PFSK-1 (cell line): ENCODE measurements at regions not wholly inside any gene's neighbourhood (a gene's known extent, or its start where the extent isn't known, plus 50 kb on each side); places are given as distances from the start of the nearest gene placed in this dataset.

Experiments used
- POLR2AphosphoS5 ChIP-seq: IDR thresholded peaks from 2 replicates; pipeline ENCODE4 v1.6.1; 2012; ENCODE audit warnings: low read depth, mild to moderate bottlenecking, control low read depth, low read length, moderate library complexity
- REST ChIP-seq, 2 experiments: IDR thresholded peaks; 2 replicates each; pipeline versions ENCODE4 v1.6.1 to v1.8.0; 2011 to 2012; ENCODE audit warnings: low read depth in 2 of 2, low read length in 2 of 2, control low read depth in 1 of 2, inconsistent platforms in 1 of 2, mild to moderate bottlenecking in 1 of 2, moderate library complexity in 1 of 2; ENCODE audit not compliant: insufficient read depth in 1 of 2
- SIN3A ChIP-seq: IDR thresholded peaks from 2 replicates; pipeline ENCODE4 v1.6.1; 2012; ENCODE audit warnings: mild to moderate bottlenecking, low read length, moderate library complexity, borderline replicate concordance; ENCODE audit not compliant: insufficient read depth
- TAF1 ChIP-seq: IDR thresholded peaks from 2 replicates; pipeline ENCODE4 v1.6.1; 2012; ENCODE audit warnings: low read length, control low read depth, borderline replicate concordance; ENCODE audit not compliant: insufficient read depth

- TF ChIP-seq SIN3A (no peak), REST (IDR thresholded peaks at IDR 0.05; ENCODE audit: insufficient read depth in 1 of 2, low read depth in 2 of 2, low read length in 2 of 2) (no peak), POLR2AphosphoS5 (no peak), TAF1 (no peak)
Measured at GRCh38 chrX:6885396-6885795, 262.1 kb upstream of the STS start.
